H1 (cell line): ENCODE measurements at regions not wholly inside any gene's neighbourhood (a gene's known extent, or its start where the extent isn't known, plus 50 kb on each side); places are given as distances from the start of the nearest gene placed in this dataset.

ENCODE experiments used
- CTCF ChIA-PET: fragments of 300-600 bp; sonication (Branson Sonifier 250); formaldehyde crosslinking; loops from one replicate; lab custom pipeline; 2021; ENCODE audit not compliant: partially characterized antibody; lab: Charles Lee
- POLR2A ChIA-PET: fragments of 300-600 bp; sonication (Branson Sonifier 250); formaldehyde crosslinking; loops from one replicate; lab custom pipeline; 2021; ENCODE audit warnings: inconsistent platforms; ENCODE audit not compliant: partially characterized antibody; lab: Charles Lee
- DNase-seq, 2 experiments: peaks; one replicate each; pipeline versions ENCODE4 v3.0.0 to v3.0.0-alpha.2; 2010 to 2022; ENCODE audit warnings: low spot score in 2 of 2, low read depth in 1 of 2, mixed read lengths in 1 of 2
- FAIRE-seq: peaks from 2 replicates; lab custom pipeline; 2011; peaks lifted over from hg19 to GRCh38; lab: Jason Lieb, UNC
- H2AFZ ChIP-seq: 2 replicates; pipeline ENCODE4 v1.8.1; 2012; ENCODE audit warnings: low read length, inconsistent platforms
- H2AK5ac ChIP-seq: 2 replicates; pipeline ENCODE4 v1.6.1; 2013; ENCODE audit warnings: low read depth, low read length
- H2BK120ac ChIP-seq: replicated peaks from 2 replicates; pipeline ENCODE3; 2013; ENCODE audit warnings: low read depth, low read length, inconsistent platforms
- H2BK12ac ChIP-seq: 2 replicates; pipeline ENCODE4 v1.6.1; 2013; ENCODE audit warnings: low read depth, low read length
- H2BK15ac ChIP-seq: 2 replicates; pipeline ENCODE4 v1.6.1; 2013; ENCODE audit warnings: low read length
- H2BK20ac ChIP-seq: 2 replicates; pipeline ENCODE4 v1.6.1; 2013; ENCODE audit warnings: low read length
- H2BK5ac ChIP-seq: 2 replicates; pipeline ENCODE4 v1.6.1; 2013; ENCODE audit warnings: low read depth, low read length
- H3K14ac ChIP-seq: 2 replicates; pipeline ENCODE4 v1.6.1; 2013; ENCODE audit warnings: inconsistent platforms; ENCODE audit not compliant: insufficient read length
- H3K18ac ChIP-seq: 2 replicates; pipeline ENCODE4 v1.6.1; 2013; ENCODE audit warnings: low read length; ENCODE audit errors: extremely low read depth
- H3K23ac ChIP-seq: 2 replicates; pipeline ENCODE4 v1.6.1; 2013; ENCODE audit warnings: inconsistent platforms; ENCODE audit not compliant: insufficient read length
- H3K23me2 ChIP-seq: 2 replicates; pipeline ENCODE4 v1.6.1; 2013; ENCODE audit warnings: low read depth, low read length
- H3K27ac ChIP-seq: 2 replicates; pipeline ENCODE4 v1.6.1; 2011; ENCODE audit warnings: low read depth, low read length, inconsistent platforms
- H3K27me3 ChIP-seq, 4 experiments: replicated peaks in 1 of 4; 1 replicate in 1 of 4; 2 replicates in 3 of 4; pipeline versions ENCODE4 v1.6.1 to v1.8.1; 2011 to 2013; ENCODE audit warnings: low read length in 3 of 4, mild to moderate bottlenecking in 3 of 4, inconsistent platforms in 2 of 4, mixed read lengths in 2 of 4, moderate library complexity in 1 of 4; ENCODE audit not compliant: control insufficient read depth in 3 of 4, insufficient read depth in 3 of 4; ENCODE audit errors: extremely low read depth in 1 of 4
- H3K36me3 ChIP-seq, 4 experiments: 2 replicates each; pipeline versions ENCODE4 v1.6.1 to v1.8.1; 2011 to 2013; ENCODE audit warnings: mild to moderate bottlenecking in 4 of 4, low read length in 3 of 4, moderate library complexity in 2 of 4, control low read depth in 1 of 4, inconsistent platforms in 1 of 4; ENCODE audit not compliant: insufficient read depth in 4 of 4, control insufficient read depth in 2 of 4
- H3K4ac ChIP-seq: replicated peaks from 2 replicates; pipeline ENCODE3; 2013; ENCODE audit warnings: low read length, low read depth, mixed read lengths, inconsistent platforms; ENCODE audit not compliant: insufficient read length
- H3K4me1 ChIP-seq, 4 experiments: replicated peaks in 1 of 4; 1 replicate in 1 of 4; 2 replicates in 3 of 4; pipeline versions ENCODE4 v1.6.1 to v1.8.1; 2011 to 2013; ENCODE audit warnings: low read length in 3 of 4, inconsistent platforms in 2 of 4, mixed read lengths in 1 of 4; ENCODE audit not compliant: insufficient read depth in 4 of 4, control insufficient read depth in 3 of 4
- H3K4me2 ChIP-seq, 2 experiments: 2 replicates each; pipeline versions ENCODE4 v1.6.1 to v1.8.1; 2011 to 2013; ENCODE audit warnings: low read depth in 2 of 2, low read length in 2 of 2, control low read depth in 1 of 2, inconsistent platforms in 1 of 2, mild to moderate bottlenecking in 1 of 2; ENCODE audit not compliant: insufficient read depth in 1 of 2
- H3K4me3 ChIP-seq, 4 experiments: fragments of 200-600, 300-600 bp in 1 of 4; sonication (generic), shearing (Covaris generic), sonication (Bioruptor Twin) in 1 of 4; 2 replicates each; pipeline versions ENCODE4 v1.5.1 to v1.8.1; 2011 to 2016; ENCODE audit warnings: low read length in 4 of 4, low read depth in 3 of 4, control low read depth in 2 of 4, inconsistent platforms in 2 of 4, mild to moderate bottlenecking in 2 of 4, mixed read lengths in 1 of 4, moderate library complexity in 1 of 4; ENCODE audit not compliant: insufficient read depth in 2 of 4; ENCODE audit errors: extremely low read depth in 1 of 4
- H3K56ac ChIP-seq: replicated peaks from 2 replicates; pipeline ENCODE3; 2013; ENCODE audit warnings: low read depth, mild to moderate bottlenecking, mixed read lengths, low read length, inconsistent platforms; ENCODE audit not compliant: insufficient read length
- H3K79me1 ChIP-seq: 2 replicates; pipeline ENCODE4 v1.6.1; 2013; ENCODE audit warnings: low read depth, low read length, control low read depth
- H3K79me2 ChIP-seq, 2 experiments: 2 replicates each; pipeline versions ENCODE4 v1.6.1 to v1.8.1; 2012 to 2013; ENCODE audit warnings: low read length in 2 of 2, mild to moderate bottlenecking in 2 of 2, inconsistent platforms in 1 of 2; ENCODE audit not compliant: insufficient read depth in 2 of 2, control insufficient read depth in 1 of 2
- H3K9ac ChIP-seq, 4 experiments: replicated peaks in 1 of 4; 1 replicate in 1 of 4; 2 replicates in 3 of 4; pipeline versions ENCODE4 v1.6.1 to v1.8.1; 2011 to 2013; ENCODE audit warnings: low read depth in 3 of 4, low read length in 3 of 4, control low read depth in 2 of 4, mild to moderate bottlenecking in 2 of 4, moderate library complexity in 2 of 4, inconsistent platforms in 1 of 4; ENCODE audit errors: extremely low read depth in 1 of 4
- H3K9me3 ChIP-seq, 2 experiments: 2 replicates each; pipeline versions ENCODE4 v1.6.1 to v1.8.1; 2012 to 2013; ENCODE audit warnings: mild to moderate bottlenecking in 2 of 2, moderate library complexity in 2 of 2, control low read depth in 1 of 2, inconsistent platforms in 1 of 2, low read depth in 1 of 2, low read length in 1 of 2, mixed read lengths in 1 of 2; ENCODE audit not compliant: insufficient read depth in 2 of 2
- H4K20me1 ChIP-seq, 2 experiments: replicated peaks in 1 of 2; 2 replicates each; pipeline versions ENCODE3 to v1.8.1; 2011 to 2013; ENCODE audit warnings: inconsistent platforms in 2 of 2, low read length in 2 of 2, mild to moderate bottlenecking in 1 of 2; ENCODE audit not compliant: insufficient read depth in 2 of 2, control insufficient read depth in 1 of 2
- H4K5ac ChIP-seq: 2 replicates; pipeline ENCODE4 v1.6.1; 2013; ENCODE audit warnings: low read length, low read depth, mixed read lengths, inconsistent platforms; ENCODE audit not compliant: insufficient read length
- H4K8ac ChIP-seq: 2 replicates; pipeline ENCODE4 v1.8.0; 2013; ENCODE audit warnings: mild to moderate bottlenecking, moderate library complexity, low read length, inconsistent platforms; ENCODE audit not compliant: insufficient read depth; ENCODE audit errors: extremely low read depth
- H4K91ac ChIP-seq: replicated peaks from 2 replicates; pipeline ENCODE3; 2013; ENCODE audit warnings: low read length, mixed read lengths, inconsistent platforms; ENCODE audit not compliant: insufficient read length
- EZH2 ChIP-seq: fragments of 200-600 bp; sonication (generic); IDR thresholded peaks from 2 replicates; pipeline ENCODE4 v1.7.1; 2012; ENCODE audit warnings: low read depth, mild to moderate bottlenecking, moderate library complexity, low read length, inconsistent platforms; ENCODE audit not compliant: severe bottlenecking
- KDM4A ChIP-seq: IDR thresholded peaks from one replicate; pipeline ENCODE4 v1.7.1; 2012; ENCODE audit warnings: low read depth, mild to moderate bottlenecking, moderate library complexity, low read length, inconsistent platforms; ENCODE audit not compliant: severe bottlenecking
- POLR2A ChIP-seq, 2 experiments: IDR thresholded peaks; 1 replicate in 1 of 2; 2 replicates in 1 of 2; pipeline ENCODE4 v1.6.1; 2011; ENCODE audit warnings: low read depth in 2 of 2, low read length in 2 of 2, mild to moderate bottlenecking in 2 of 2; ENCODE audit errors: control extremely low read depth in 1 of 2
- RFX5 ChIP-seq: IDR thresholded peaks from 2 replicates; pipeline ENCODE4 v1.6.1; 2011; ENCODE audit warnings: low read depth, low read length, improper control_type of control experiment, borderline replicate concordance
- SAP30 ChIP-seq: fragments of 300-600 bp; sonication (generic); IDR thresholded peaks from 2 replicates; pipeline ENCODE4 v1.7.1; 2012; ENCODE audit warnings: low read length, moderate library complexity, mild to moderate bottlenecking, inconsistent platforms; ENCODE audit not compliant: insufficient read depth, insufficient replicate concordance

DNA sequence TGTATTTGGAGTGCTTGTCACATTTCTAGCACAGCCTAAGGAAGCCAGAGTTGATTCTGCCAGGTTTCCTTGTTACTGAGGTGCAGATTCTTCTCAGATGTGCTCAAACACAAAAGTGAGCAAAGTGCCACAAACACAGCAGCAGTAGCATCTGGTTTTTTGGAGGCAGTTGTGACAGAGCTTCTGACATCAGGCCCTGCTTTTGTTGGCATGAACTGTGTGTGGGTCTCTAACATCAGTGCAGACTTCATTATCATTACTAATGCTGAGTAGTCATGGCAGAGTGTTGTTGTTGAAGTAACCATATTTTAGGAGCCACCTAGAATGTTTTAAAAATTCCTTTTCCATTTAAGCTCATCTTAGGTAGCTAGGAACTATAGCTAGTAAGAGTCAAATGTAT lies 656.6 kb downstream of the ANKRD50 start:
- Histone ChIP-seq H3K4me1 (peaks cover 0 to 2% (median 0%) of the 10 kb centered on the region in 4 experiments; a peak in 1 of 7 replicates), H2BK120ac (no peak overlapping the region), H2AK5ac (no peak overlapping the region), H2BK20ac (no peak overlapping the region), H3K4me2 (no peak overlapping the region), H3K79me1 (no peaks in the 10 kb centered on the region), H2AFZ (0 out of 2 replicates have a peak overlapping the region, but pooled peaks have one; percentile 29), H3K9me3 (no peaks in the 10 kb centered on the region), H3K23me2 (no peaks in the 10 kb centered on the region), H3K18ac (no peak overlapping the region), H3K27me3 (no peaks in the 10 kb centered on the region), H3K79me2 (no peaks in the 10 kb centered on the region), H4K91ac (no peak overlapping the region), H3K27ac (no peak overlapping the region), H3K56ac (no peak overlapping the region), H2BK12ac (no peak overlapping the region), H3K9ac (no peak overlapping the region), H2BK15ac (no peak overlapping the region), H3K23ac (no peak overlapping the region), H4K20me1 (no peaks in the 10 kb centered on the region), H3K4me3 (no peak overlapping the region), H4K8ac (no peak overlapping the region), H2BK5ac (no peak overlapping the region), H3K36me3 (no peaks in the 10 kb centered on the region), H3K4ac (no peak overlapping the region), H4K5ac (no peak overlapping the region), H3K14ac (no peak overlapping the region)
- DNase-seq (no peak), FAIRE-seq (no peak)
- no peak for TF ChIP-seq SAP30
- no peak for TF ChIP-seq EZH2
- no peak for TF ChIP-seq RFX5
- no peak for TF ChIP-seq KDM4A
- TF ChIP-seq POLR2A (IDR thresholded peaks at IDR 0.05; ENCODE audit: control extremely low read depth in 1 of 2, low read depth in 2 of 2, low read length in 2 of 2) = no peak
- ChIA-PET POLR2A (no interaction called here), CTCF (interaction anchor here (0.7 to 1.4 kb wide), 3 partner anchors 9 to 283 kb away, joined by 3 read pairs; no protein-coding TSS in a partner anchor)
